ENCODE measurements at regions not wholly inside any gene's neighbourhood (a gene's known extent, or its start where the extent isn't known, plus 50 kb on each side); places are given as distances from the start of the nearest gene placed in this dataset.

DNA sequence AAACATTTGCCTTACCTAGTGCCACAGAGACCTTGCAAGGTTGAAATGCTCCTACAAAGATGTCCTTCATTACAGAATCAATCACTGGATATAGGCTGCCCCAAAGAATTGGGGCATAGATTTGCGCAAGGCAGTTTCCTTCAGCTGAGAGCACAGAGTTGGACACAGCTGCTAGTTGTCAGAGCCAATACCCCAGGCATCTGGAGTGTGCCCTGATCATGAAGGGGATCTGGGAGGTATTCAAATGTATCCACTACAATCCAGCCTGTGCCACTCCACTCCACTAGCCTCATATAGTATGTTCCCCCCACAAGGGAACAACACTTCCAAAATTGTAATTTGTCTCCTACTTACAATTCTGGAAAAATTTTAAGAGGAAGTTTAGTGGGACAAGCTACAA is 62.3 kb upstream of the ITPRID2 start (continued):
- TF ChIP-seq, protein P1, sequence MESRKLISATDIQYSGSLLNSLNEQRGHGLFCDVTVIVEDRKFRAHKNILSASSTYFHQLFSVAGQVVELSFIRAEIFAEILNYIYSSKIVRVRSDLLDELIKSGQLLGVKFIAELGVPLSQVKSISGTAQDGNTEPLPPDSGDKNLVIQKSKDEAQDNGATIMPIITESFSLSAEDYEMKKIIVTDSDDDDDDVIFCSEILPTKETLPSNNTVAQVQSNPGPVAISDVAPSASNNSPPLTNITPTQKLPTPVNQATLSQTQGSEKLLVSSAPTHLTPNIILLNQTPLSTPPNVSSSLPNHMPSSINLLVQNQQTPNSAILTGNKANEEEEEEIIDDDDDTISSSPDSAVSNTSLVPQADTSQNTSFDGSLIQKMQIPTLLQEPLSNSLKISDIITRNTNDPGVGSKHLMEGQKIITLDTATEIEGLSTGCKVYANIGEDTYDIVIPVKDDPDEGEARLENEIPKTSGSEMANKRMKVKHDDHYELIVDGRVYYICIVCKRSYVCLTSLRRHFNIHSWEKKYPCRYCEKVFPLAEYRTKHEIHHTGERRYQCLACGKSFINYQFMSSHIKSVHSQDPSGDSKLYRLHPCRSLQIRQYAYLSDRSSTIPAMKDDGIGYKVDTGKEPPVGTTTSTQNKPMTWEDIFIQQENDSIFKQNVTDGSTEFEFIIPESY (IDR thresholded peaks at IDR 0.05) = no peak
- no peak for TF ChIP-seq BACH1 (IDR thresholded peaks at IDR 0.05; ENCODE audit: borderline replicate concordance)
- TF ChIP-seq CBFB (IDR thresholded peaks at IDR 0.05; ENCODE audit: low read depth) = no peak

DNA sequence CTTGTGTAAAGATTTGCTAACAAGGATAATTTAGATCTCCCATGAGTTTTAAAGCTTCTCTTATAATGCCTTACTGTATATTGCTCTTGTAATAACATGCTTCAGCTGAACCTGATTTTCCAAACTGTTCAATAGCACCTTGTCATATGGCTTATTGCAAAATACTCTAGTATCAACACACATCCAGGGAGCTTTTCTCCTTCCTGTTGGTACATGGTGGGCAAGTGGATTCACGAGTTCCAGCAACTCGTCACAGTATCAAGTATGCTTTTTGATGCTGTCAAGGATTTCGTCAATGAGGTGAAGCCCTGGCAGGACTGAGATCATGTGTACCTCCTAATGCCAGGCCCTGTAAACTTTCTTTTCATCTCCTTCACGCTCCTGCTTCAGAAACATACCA is 59.5 kb upstream of the ITPRID2 start:
- CTCF ChIA-PET = interaction anchor here (0.7 kb wide), 1 partner anchor 18 kb away, joined by 3 read pairs; no protein-coding TSS in a partner anchor
- in situ Hi-C loops (cut with MboI) = no loop called here
- no peaks in the 10 kb centered on the region for H3K36me3 ChIP-seq (ENCODE audit: control insufficient read depth in 2 of 2, insufficient read depth in 2 of 2, low read length in 1 of 2)
- no peaks in the 10 kb centered on the region for H3K9me3 ChIP-seq (replicated peaks; ENCODE audit: control insufficient read depth, insufficient read depth, low read length)
- no peak overlapping the region for H3K4me3 ChIP-seq
- no peaks in the 10 kb centered on the region for H3K79me2 ChIP-seq (ENCODE audit: control insufficient read depth, insufficient read depth, low read length)
- no peaks in the 10 kb centered on the region for H4K20me1 ChIP-seq (ENCODE audit: control insufficient read depth, insufficient read depth)
- TF ChIP-seq CREB1 (IDR thresholded peaks at IDR 0.05; ENCODE audit: low read depth) (no peak), CHD4 (IDR thresholded peaks at IDR 0.05) (no peak), MYB (IDR thresholded peaks at IDR 0.05; ENCODE audit: borderline replicate concordance, low read depth, low read length) (no peak), ZNF207 (IDR thresholded peaks at IDR 0.05; ENCODE audit: borderline replicate concordance) (no peak), NFYB (IDR thresholded peaks at IDR 0.05; ENCODE audit: insufficient read depth, low read depth, low read length) (no peak), CREM (IDR thresholded peaks at IDR 0.05; ENCODE audit: low read depth) (no peak), STAT1 (conservative IDR thresholded peaks at IDR 0.05) (no peak)
- TF ChIP-seq, protein P2, sequence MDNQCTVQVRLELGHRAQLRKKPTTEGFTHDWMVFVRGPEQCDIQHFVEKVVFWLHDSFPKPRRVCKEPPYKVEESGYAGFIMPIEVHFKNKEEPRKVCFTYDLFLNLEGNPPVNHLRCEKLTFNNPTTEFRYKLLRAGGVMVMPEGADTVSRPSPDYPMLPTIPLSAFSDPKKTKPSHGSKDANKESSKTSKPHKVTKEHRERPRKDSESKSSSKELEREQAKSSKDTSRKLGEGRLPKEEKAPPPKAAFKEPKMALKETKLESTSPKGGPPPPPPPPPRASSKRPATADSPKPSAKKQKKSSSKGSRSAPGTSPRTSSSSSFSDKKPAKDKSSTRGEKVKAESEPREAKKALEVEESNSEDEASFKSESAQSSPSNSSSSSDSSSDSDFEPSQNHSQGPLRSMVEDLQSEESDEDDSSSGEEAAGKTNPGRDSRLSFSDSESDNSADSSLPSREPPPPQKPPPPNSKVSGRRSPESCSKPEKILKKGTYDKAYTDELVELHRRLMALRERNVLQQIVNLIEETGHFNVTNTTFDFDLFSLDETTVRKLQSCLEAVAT (IDR thresholded peaks at IDR 0.05) = no peak
- TF ChIP-seq, protein P3, sequence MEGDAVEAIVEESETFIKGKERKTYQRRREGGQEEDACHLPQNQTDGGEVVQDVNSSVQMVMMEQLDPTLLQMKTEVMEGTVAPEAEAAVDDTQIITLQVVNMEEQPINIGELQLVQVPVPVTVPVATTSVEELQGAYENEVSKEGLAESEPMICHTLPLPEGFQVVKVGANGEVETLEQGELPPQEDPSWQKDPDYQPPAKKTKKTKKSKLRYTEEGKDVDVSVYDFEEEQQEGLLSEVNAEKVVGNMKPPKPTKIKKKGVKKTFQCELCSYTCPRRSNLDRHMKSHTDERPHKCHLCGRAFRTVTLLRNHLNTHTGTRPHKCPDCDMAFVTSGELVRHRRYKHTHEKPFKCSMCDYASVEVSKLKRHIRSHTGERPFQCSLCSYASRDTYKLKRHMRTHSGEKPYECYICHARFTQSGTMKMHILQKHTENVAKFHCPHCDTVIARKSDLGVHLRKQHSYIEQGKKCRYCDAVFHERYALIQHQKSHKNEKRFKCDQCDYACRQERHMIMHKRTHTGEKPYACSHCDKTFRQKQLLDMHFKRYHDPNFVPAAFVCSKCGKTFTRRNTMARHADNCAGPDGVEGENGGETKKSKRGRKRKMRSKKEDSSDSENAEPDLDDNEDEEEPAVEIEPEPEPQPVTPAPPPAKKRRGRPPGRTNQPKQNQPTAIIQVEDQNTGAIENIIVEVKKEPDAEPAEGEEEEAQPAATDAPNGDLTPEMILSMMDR (IDR thresholded peaks at IDR 0.05 in 2 of 3, conservative IDR thresholded peaks at IDR 0.05 in 1 of 3; ENCODE audit: control insufficient read depth in 2 of 3, extremely low read depth in 1 of 3, insufficient read depth in 1 of 3, low read depth in 3 of 3, low read length in 3 of 3) = no peak
- TF ChIP-seq, protein P1 (IDR thresholded peaks at IDR 0.05) = no peak
- DNase-seq (ENCODE audit: low read depth, low spot score) (no peak), ATAC-seq (no peak), FAIRE-seq (no peak)
- H3K9ac ChIP-seq (ENCODE audit: control insufficient read depth, insufficient read depth, low read length) = no peak overlapping the region
- intact Hi-C loops (cut with micrococcal nuclease; ENCODE audit: unreplicated experiment) = no loop called here
- SMC1A ChIA-PET (ENCODE audit: uncharacterized antibody, unreplicated experiment) = interaction anchor here (2.0 kb wide), 1 partner anchor 9 kb away, joined by 5 read pairs; no protein-coding TSS in a partner anchor
- H3K4me1 ChIP-seq (ENCODE audit: control insufficient read depth, insufficient read depth, low read length) = no peaks in the 10 kb centered on the region
- H3K27me3 ChIP-seq (replicated peaks in 1 of 2; ENCODE audit: control insufficient read depth in 2 of 2, insufficient read depth in 2 of 2, low read length in 1 of 2) = peaks cover 0 to 4% of the 10 kb centered on the region in 2 experiments; a peak in 1 of 4 replicates
- RAD21 ChIA-PET (ENCODE audit: unreplicated experiment) = no interaction called here
- POLR2A ChIA-PET = no interaction called here
- WGBS (ENCODE audit: insufficient coverage, insufficient replicate concordance, low lambda C conversion rate, missing lambda C conversion rate) = 1% methylated on average over 4 of the region's 4 CpGs
- H3K27ac ChIP-seq (ENCODE audit: control insufficient read depth, insufficient read depth) = no peak overlapping the region
- BruUV-seq (replicated peaks) = no TSS peak
- no peak overlapping the region for H3K4me2 ChIP-seq (ENCODE audit: control insufficient read depth, insufficient read depth)
- no peak overlapping the region for H2AFZ ChIP-seq (ENCODE audit: control insufficient read depth, low read depth, low read length)

Data from GM12878 (cell line).